ENCODE measurements at regions not wholly inside any gene's neighbourhood (a gene's known extent, or its start where the extent isn't known, plus 50 kb on each side); places are given as distances from the start of the nearest gene placed in this dataset.
"Not testable (repeated sequence)": the region's sequence is repeated elsewhere in the genome, so short reads cannot be mapped to it uniquely, and the experiment has no call there.

DNA sequence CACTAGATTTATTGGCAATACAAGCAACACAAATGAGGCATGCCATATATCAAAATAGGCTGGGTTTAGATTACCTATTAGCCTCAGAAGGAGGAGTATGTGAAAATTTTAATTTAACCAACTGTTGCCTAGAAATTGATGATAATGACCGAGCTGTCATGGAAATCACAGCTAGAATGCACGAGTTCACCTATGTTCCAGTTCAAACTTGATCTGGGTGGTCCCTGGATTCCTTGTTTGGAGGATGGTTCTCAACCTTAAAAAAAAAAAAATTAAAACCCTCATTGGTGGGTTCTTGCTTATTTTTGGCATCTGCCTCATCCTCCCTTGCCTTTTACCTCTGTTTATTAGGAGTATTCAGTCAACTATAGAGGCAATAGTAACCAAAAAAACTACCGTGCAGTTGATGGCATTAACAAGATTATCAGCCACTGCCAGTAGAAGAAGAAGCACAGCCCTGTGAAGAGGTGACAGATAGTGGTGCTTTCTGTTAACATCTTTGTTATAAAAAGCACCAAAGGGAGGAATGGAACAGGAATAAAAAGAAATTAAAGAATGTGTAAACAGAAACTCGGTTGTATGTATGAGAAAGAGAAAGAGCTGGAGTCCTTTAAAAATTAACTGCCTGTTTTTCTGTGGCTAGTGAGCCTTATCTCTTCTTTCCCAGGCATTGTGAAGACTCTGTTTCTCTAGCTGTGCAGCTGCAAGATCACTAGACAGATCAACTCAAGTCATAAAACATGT is 106.4 kb downstream of the ZNF429 start:
- no peak for DNase-seq (ENCODE audit: extremely low read depth, insufficient read length)
- H3K4me3 ChIP-seq (replicated peaks; ENCODE audit: low read depth, low read length) = no peak overlapping the region
- TF ChIP-seq, protein P1, sequence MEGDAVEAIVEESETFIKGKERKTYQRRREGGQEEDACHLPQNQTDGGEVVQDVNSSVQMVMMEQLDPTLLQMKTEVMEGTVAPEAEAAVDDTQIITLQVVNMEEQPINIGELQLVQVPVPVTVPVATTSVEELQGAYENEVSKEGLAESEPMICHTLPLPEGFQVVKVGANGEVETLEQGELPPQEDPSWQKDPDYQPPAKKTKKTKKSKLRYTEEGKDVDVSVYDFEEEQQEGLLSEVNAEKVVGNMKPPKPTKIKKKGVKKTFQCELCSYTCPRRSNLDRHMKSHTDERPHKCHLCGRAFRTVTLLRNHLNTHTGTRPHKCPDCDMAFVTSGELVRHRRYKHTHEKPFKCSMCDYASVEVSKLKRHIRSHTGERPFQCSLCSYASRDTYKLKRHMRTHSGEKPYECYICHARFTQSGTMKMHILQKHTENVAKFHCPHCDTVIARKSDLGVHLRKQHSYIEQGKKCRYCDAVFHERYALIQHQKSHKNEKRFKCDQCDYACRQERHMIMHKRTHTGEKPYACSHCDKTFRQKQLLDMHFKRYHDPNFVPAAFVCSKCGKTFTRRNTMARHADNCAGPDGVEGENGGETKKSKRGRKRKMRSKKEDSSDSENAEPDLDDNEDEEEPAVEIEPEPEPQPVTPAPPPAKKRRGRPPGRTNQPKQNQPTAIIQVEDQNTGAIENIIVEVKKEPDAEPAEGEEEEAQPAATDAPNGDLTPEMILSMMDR (IDR thresholded peaks at IDR 0.05; ENCODE audit: insufficient read depth, low read length, poor library complexity, severe bottlenecking) = no peak
- H3K36me3 ChIP-seq (ENCODE audit: control insufficient read depth, insufficient read depth, low read length) = no peaks in the 10 kb centered on the region
- H3K27me3 ChIP-seq (replicated peaks; ENCODE audit: control insufficient read depth, insufficient read depth, low read length) = no peaks in the 10 kb centered on the region

DNA sequence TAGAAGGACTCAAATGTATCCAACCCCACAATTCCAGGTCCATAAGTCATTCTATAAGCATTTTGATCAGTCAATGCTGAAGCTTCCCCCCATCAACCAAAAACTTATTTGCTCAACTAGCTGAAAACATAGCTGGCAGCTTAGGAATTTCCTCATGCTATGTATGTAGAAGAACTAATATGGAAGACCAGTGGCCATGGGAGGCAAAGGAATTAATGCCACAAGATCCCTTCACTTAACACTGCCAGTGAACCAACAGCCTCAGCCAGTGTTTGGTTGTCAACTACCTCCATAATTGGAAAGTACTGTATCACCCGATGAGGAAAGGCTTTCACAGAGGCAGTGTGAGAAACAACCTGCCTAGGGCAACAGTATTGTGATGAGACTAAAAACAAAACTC is 105.4 kb downstream of the ZNF429 start:
- H3K4me3 ChIP-seq (replicated peaks; ENCODE audit: low read depth, low read length) = no peak overlapping the region
- no peak for DNase-seq (ENCODE audit: extremely low read depth, insufficient read length)
- no peaks in the 10 kb centered on the region for H3K36me3 ChIP-seq (ENCODE audit: control insufficient read depth, insufficient read depth, low read length)
- H3K27me3 ChIP-seq (replicated peaks; ENCODE audit: control insufficient read depth, insufficient read depth, low read length) = no peaks in the 10 kb centered on the region
- TF ChIP-seq, protein P1 (IDR thresholded peaks at IDR 0.05; ENCODE audit: insufficient read depth, low read length, poor library complexity, severe bottlenecking) = no peak

DNA sequence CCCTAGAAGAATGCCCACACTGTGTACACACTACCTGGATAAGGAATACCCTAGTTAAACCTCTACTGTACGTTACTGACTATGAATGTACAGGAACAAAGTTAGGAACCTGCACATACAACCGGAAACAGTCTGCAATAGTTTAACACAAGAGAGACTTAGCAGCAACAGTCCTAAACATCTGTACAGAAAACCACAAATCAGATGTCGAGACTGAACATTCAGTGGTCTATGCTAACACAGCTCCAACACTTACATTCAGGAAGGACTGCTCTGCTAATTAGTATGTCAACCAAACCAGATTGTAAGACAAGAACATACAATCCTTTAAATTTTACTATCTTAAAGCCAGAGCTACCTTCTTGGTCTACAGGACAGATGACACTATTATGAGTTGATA is 104.9 kb downstream of the ZNF429 start:
- H3K4me3 ChIP-seq (replicated peaks; ENCODE audit: low read depth, low read length) = no peak overlapping the region
- no peak for DNase-seq (ENCODE audit: extremely low read depth, insufficient read length)
- TF ChIP-seq, protein P1 (IDR thresholded peaks at IDR 0.05; ENCODE audit: insufficient read depth, low read length, poor library complexity, severe bottlenecking) = no peak

DNA sequence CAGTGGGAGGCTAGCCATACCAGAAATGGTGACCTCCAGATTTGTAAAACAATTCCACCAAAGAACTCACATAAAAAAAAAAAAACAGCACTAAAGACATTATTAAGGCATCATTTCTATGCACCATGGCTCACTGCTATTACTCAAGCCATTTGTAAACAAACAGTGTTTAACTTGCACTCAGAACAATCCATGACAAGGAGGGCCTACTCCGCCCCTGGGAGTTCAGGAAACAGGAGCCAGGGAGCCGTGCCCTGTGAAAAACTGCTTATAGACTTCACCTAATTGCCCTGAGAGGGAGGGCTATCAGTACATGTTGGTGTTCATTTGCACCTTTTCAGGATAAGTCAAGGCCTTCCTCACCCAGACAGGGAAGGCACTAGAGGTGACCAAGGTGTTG is 103.2 kb downstream of the ZNF429 start:
- H3K36me3 ChIP-seq (ENCODE audit: control insufficient read depth, insufficient read depth, low read length) = no peaks in the 10 kb centered on the region
- no peaks in the 10 kb centered on the region for H3K27me3 ChIP-seq (replicated peaks; ENCODE audit: control insufficient read depth, insufficient read depth, low read length)
- TF ChIP-seq, protein P1 (IDR thresholded peaks at IDR 0.05; ENCODE audit: insufficient read depth, low read length, poor library complexity, severe bottlenecking) = no peak
- no peak overlapping the region for H3K4me3 ChIP-seq (replicated peaks; ENCODE audit: low read depth, low read length)
- no peak for DNase-seq (ENCODE audit: extremely low read depth, insufficient read length)

More for the DNA sequence above, 104.9 kb downstream of the ZNF429 start:
- H3K27me3 ChIP-seq (replicated peaks; ENCODE audit: control insufficient read depth, insufficient read depth, low read length) = no peaks in the 10 kb centered on the region
- no peaks in the 10 kb centered on the region for H3K36me3 ChIP-seq (ENCODE audit: control insufficient read depth, insufficient read depth, low read length)

DNA sequence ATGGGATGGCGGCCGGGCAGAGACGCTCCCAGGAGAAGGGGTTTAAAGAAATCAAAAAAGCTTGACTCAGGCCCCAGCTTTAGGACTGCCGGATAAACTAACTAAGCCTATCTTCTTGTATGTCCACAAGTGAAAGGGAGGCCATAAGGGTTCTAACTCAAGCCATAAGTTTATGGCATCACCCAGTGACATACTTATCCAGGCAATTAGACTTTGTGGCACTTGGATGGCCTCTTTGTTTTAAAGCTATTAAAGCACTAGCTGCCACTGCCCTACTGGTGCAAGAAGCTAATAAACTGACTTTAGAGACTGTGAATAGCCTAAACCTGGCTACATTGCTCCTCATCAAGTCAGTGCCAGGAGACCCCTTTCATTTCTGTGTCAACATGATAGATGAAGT is 102.0 kb downstream of the ZNF429 start:
- Histone ChIP-seq H3K4me3 (replicated peaks; ENCODE audit: low read depth, low read length) (no peak overlapping the region), H3K36me3 (ENCODE audit: control insufficient read depth, insufficient read depth, low read length) (no peaks in the 10 kb centered on the region), H3K27me3 (replicated peaks; ENCODE audit: control insufficient read depth, insufficient read depth, low read length) (no peaks in the 10 kb centered on the region)
- no peak for DNase-seq (ENCODE audit: extremely low read depth, insufficient read length)
- TF ChIP-seq, protein P1 (IDR thresholded peaks at IDR 0.05; ENCODE audit: insufficient read depth, low read length, poor library complexity, severe bottlenecking) = no peak

DNA sequence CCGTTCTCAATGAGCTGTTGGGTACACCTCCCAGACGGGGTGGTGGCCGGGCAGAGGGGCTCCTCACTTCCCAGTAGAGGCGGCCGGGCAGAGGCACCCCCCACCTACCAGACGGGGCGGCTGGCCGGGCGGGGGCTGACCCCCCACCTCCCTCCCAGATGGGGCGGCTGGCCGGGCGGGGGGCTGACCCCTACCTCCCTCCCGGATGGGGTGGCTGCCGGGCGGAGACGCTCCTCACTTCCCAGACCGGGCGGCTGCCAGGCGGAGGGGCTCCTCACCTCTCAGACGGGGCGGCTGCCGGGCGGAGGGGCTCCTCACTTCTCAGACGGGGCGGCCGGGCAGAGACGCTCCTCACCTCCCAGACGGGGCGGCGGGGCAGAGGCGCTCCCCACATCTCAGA is 101.6 kb downstream of the ZNF429 start:
- not testable (repeated sequence) for H3K27me3 ChIP-seq (replicated peaks; ENCODE audit: control insufficient read depth, insufficient read depth, low read length); H3K36me3 ChIP-seq (ENCODE audit: control insufficient read depth, insufficient read depth, low read length); H3K4me3 ChIP-seq (replicated peaks; ENCODE audit: low read depth, low read length); DNase-seq (ENCODE audit: extremely low read depth, insufficient read length)

DNA sequence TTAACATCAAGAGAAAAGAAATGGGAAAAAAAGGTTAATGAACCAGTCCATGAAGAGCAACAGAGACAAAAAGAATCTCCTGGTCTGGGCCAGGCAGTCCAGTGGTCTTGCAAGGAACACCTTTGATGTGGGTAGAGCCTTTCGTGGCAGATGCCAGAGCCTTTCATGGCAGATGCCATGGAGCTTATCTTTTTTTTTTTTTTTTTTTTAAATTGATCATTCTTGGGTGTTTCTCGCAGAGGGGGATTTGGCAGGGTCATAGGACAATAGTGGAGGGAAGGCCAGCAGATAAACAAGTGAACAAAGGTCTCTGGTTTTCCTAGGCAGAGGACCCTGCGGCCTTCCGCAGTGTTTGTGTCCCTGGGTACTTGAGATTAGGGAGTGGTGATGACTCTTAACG is 100.9 kb downstream of the ZNF429 start:
- not testable (repeated sequence) for H3K36me3 ChIP-seq (ENCODE audit: control insufficient read depth, insufficient read depth, low read length); H3K4me3 ChIP-seq (replicated peaks; ENCODE audit: low read depth, low read length); H3K27me3 ChIP-seq (replicated peaks; ENCODE audit: control insufficient read depth, insufficient read depth, low read length); DNase-seq (ENCODE audit: extremely low read depth, insufficient read length)

All from GM06990 (cell line).